GM21723 (cell line): ENCODE measurements at regions not wholly inside any gene's neighbourhood (a gene's known extent, or its start where the extent isn't known, plus 50 kb on each side); places are given as distances from the start of the nearest gene placed in this dataset.
A peak's percentile ranks its signal among the peaks of the same experiment; 100 is the strongest.
"Not testable (repeated sequence)": the region's sequence is repeated elsewhere in the genome, so short reads cannot be mapped to it uniquely, and the experiment has no call there.

Source experiments
- ATAC-seq: cut with Tn5 transposase; IDR thresholded peaks from one replicate; pipeline ENCODE4 v1.9.1; 2021; ENCODE audit warnings: mild to moderate bottlenecking, moderate library complexity; ENCODE audit not compliant: unreplicated experiment

GRCh38 chr16:79881107-79881506 is 280.6 kb upstream of the MAF start:
- ATAC-seq: not testable (repeated sequence)

DNA sequence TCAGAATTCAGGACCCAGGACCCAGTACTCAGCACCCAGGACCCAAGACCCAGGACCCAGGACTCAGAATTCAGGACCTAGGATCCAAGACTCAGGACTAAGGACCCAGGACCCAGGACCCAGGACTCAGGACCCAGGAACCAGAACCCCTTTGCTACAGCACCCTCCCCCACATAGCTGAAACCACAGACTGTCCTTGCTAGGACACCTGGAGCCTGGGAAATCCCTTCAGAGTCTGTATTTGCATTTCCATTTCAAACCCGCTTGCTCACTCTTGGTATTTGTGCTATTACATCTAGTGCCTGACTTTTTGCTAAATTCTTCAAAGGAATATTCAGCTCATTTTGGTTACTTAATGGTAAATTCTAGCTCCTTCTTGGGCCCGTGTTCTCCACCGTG is 275.8 kb upstream of the MAF start:
- peak; percentile 83 for ATAC-seq

GRCh38 chr16:79874391-79874790 is 273.9 kb upstream of the MAF start:
- ATAC-seq: no peak

GRCh38 chr16:79873825-79874224 is 273.3 kb upstream of the MAF start:
- ATAC-seq: no peak

DNA sequence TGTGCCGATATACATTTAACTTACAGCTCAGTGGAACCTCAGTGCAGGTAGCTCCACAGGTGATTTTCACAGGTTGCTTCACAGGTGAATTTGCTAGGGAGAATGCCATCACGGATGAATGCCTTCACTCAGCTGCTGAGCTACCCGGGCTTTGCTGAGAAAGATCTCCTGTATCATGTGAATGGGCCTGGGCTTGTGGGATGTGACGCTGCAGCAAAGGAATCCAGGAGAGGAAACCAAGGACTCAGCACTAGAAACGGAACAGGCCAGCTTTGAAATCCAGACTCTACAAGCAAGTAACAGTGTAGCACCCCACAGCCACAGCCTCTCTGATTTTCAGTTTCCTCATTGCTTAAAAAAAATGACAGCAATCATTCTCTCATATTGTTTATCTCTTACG is 271.4 kb upstream of the MAF start:
- ATAC-seq: no peak

- ATAC-seq: no peak
Observed at GRCh38 chr16:79870016-79870886, 269.7 kb upstream of the MAF start.

GRCh38 chr16:79869304-79870015 is 268.9 kb upstream of the MAF start:
- ATAC-seq: no peak

- ATAC-seq: no peak
Observed at GRCh38 chr16:79868841-79869240, 268.3 kb upstream of the MAF start.

- ATAC-seq: no peak
Observed at GRCh38 chr16:79867425-79867997, 267.0 kb upstream of the MAF start.

GRCh38 chr16:79865918-79866317 is 265.4 kb upstream of the MAF start:
- ATAC-seq: no peak

GRCh38 chr16:79864781-79865391 is 264.3 kb upstream of the MAF start:
- no peak for ATAC-seq

- ATAC-seq: no peak
Observed at GRCh38 chr16:79864032-79864780, 263.7 kb upstream of the MAF start.

GRCh38 chr16:79863128-79864031 is 262.8 kb upstream of the MAF start:
- ATAC-seq: no peak

- ATAC-seq: no peak
Observed at GRCh38 chr16:79862601-79863000, 262.1 kb upstream of the MAF start.

GRCh38 chr16:79856581-79856980 is 256.0 kb upstream of the MAF start:
- ATAC-seq: no peak

DNA sequence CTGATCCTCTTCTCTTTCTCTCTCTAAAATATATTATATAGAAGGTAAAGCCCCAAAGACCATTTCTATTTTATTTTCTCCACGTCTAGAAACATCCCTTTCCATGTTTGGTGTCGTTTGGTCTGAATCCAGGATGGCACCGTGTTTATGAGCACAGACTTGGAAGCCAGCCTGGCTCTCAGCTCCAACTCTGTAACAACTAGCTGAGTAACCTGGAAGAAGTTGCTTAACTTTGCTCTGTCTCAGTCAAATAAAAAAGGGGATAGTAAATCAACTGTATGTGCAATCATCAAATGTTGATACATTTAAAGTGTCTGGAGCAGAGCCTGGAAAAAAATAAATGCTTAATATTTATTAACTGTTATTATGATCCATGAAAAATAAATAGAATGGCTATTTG is 249.8 kb upstream of the MAF start:
- no peak for ATAC-seq

DNA sequence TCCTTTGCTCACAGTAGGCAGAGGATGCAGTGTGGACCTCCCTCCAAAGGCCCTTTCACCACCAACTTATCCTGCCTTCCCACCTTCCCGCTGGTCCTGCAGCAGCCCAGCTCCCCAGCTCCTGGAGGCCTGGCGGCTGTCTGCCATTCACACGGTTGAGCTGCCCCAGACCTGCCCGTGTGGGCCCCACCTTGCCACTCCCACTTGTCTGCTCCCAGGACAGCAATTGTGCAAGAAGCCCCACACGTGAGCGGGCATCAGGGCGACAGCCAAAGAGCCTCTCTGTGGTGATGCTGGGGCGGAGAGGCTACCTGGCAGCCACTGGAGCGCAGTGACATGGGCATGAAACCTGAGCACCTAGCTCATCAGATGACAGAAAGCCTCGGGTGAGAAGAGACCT is 248.6 kb upstream of the MAF start:
- ATAC-seq: no peak

DNA sequence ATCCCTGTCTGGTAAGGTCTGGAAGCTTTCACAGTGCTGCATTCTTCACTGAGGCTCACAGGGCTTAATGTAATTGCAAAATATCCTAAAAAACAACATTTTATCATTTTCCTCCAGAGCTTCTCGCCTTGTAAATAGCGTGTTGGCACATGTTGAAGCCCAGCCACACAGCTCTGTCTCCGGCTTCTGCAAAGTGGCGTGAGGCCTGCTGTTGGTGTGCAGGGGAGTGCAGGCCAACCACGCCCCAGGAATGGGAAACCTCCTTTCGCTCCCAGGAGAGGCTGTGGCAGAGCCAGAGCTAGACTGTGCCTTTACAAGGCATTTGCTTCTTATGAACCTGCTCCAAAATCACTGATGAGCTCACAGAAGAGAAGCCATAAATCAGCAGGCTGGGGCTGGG is 248.2 kb upstream of the MAF start:
- no peak for ATAC-seq

DNA sequence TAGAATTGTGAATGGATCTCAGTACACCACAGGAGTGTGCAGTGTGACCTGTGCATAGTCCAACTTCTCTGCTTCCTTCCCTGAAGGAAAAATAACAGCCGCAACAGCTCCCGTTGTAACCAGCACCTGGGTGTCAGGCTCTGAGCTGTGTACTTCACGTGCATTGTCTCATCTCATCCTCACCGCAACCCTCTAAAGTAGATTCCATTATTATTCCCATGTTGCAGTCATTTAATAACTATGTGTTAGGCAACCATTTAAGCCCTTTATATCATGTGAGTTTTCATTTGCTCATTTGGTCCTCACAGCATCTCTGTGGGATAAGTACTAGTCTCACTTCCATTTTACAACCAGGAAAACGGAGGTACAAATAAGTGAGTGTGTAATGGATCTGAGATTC is 247.0 kb upstream of the MAF start:
- ATAC-seq: no peak

GRCh38 chr16:79847101-79847500 is 246.6 kb upstream of the MAF start:
- ATAC-seq: no peak
